ENCODE measurements at regions not wholly inside any gene's neighbourhood (a gene's known extent, or its start where the extent isn't known, plus 50 kb on each side); places are given as distances from the start of the nearest gene placed in this dataset.

DNA sequence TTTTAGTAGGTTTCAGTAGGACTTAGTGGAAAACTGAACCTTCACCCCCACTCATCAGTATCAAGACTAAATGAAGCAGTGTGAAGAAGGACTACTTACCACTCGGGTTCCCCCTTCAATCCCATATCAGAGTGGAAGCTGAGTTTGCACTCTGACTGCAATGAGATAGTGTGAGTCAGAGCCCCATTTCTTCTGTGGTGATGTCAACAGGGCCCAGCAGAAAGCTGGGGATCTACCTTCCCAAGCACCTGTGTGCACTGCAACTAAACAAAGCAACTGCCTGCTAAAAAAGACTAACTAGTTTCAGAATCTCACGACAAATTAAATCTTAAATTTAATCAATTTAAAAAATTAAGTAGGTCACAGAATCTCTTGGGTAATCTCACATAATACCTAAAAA lies 1837.0 kb upstream of the PCDH7 start:
- no peak for TF ChIP-seq POLR2A (IDR thresholded peaks at IDR 0.05)
- TF ChIP-seq, protein P1, sequence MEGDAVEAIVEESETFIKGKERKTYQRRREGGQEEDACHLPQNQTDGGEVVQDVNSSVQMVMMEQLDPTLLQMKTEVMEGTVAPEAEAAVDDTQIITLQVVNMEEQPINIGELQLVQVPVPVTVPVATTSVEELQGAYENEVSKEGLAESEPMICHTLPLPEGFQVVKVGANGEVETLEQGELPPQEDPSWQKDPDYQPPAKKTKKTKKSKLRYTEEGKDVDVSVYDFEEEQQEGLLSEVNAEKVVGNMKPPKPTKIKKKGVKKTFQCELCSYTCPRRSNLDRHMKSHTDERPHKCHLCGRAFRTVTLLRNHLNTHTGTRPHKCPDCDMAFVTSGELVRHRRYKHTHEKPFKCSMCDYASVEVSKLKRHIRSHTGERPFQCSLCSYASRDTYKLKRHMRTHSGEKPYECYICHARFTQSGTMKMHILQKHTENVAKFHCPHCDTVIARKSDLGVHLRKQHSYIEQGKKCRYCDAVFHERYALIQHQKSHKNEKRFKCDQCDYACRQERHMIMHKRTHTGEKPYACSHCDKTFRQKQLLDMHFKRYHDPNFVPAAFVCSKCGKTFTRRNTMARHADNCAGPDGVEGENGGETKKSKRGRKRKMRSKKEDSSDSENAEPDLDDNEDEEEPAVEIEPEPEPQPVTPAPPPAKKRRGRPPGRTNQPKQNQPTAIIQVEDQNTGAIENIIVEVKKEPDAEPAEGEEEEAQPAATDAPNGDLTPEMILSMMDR (IDR thresholded peaks at IDR 0.05), result no peak
- H3K27ac ChIP-seq, result no peak overlapping the region
- peaks cover 0 to 6% of the 10 kb centered on the region in 2 donors for H3K27me3 ChIP-seq
- 39 to 52% methylated on average over 2 of the region's 2 CpGs for WGBS, 2 donors
- intact Hi-C loops (cut with DNase I), result no loop called here
- H3K36me3 ChIP-seq (replicated peaks in 1 of 2; ENCODE audit: insufficient read depth in 1 of 2, low read depth in 2 of 2), result no peaks in the 10 kb centered on the region
- H3K4me1 ChIP-seq, result no peaks in the 10 kb centered on the region
- no peak overlapping the region for H3K4me3 ChIP-seq
- ATAC-seq (no peak), DNase-seq (no peak)
- H3K9me3 ChIP-seq, result no peaks in the 10 kb centered on the region

- TF ChIP-seq, protein P1 (IDR thresholded peaks at IDR 0.05), result no peak
- Histone ChIP-seq H3K4me1 (no peaks in the 10 kb centered on the region), H3K9me3 (no peaks in the 10 kb centered on the region), H3K27me3 (no peaks in the 10 kb centered on the region), H3K4me3 (no peak overlapping the region), H3K36me3 (replicated peaks in 1 of 2; ENCODE audit: insufficient read depth in 1 of 2, low read depth in 2 of 2) (no peaks in the 10 kb centered on the region), H3K27ac (no peak overlapping the region)
- WGBS, 2 donors, result 43 to 44% methylated on average over 4 of the region's 4 CpGs
- intact Hi-C loops (cut with DNase I), result no loop called here
- no peak for ATAC-seq
- DNase-seq, result no peak
These were observed 1833.2 kb upstream of the PCDH7 start for GRCh38 chr4:28886934-28887333.

GRCh38 chr4:28890949-28891775 lies 1829.0 kb upstream of the PCDH7 start:
- Histone ChIP-seq H3K36me3 (replicated peaks in 1 of 2; ENCODE audit: insufficient read depth in 1 of 2, low read depth in 2 of 2) (no peaks in the 10 kb centered on the region), H3K27me3 (no peaks in the 10 kb centered on the region), H3K27ac (no peak overlapping the region), H3K4me1 (no peaks in the 10 kb centered on the region), H3K9me3 (no peaks in the 10 kb centered on the region), H3K4me3 (no peak overlapping the region)
- 43 to 48% methylated on average over 3 of the region's 3 CpGs for WGBS, 2 donors
- DNase-seq (no peak), ATAC-seq (no peak)
- intact Hi-C loops (cut with DNase I), result no loop called here
- TF ChIP-seq POLR2A (IDR thresholded peaks at IDR 0.05), result no peak
- TF ChIP-seq, protein P1 (IDR thresholded peaks at IDR 0.05), result no peak

- DNase-seq (no peak), ATAC-seq (no peak)
- Histone ChIP-seq H3K27ac (no peak overlapping the region), H3K4me3 (no peak overlapping the region), H3K9me3 (no peaks in the 10 kb centered on the region), H3K27me3 (no peaks in the 10 kb centered on the region), H3K4me1 (no peaks in the 10 kb centered on the region), H3K36me3 (replicated peaks in 1 of 2; ENCODE audit: insufficient read depth in 1 of 2, low read depth in 2 of 2) (no peaks in the 10 kb centered on the region)
- 45 to 55% methylated on average over 1 of the region's 1 CpG for WGBS, 2 donors
- intact Hi-C loops (cut with DNase I), result no loop called here
- TF ChIP-seq, protein P1 (IDR thresholded peaks at IDR 0.05), result no peak
These were observed 1806.7 kb upstream of the PCDH7 start for GRCh38 chr4:28913466-28913865.

DNA sequence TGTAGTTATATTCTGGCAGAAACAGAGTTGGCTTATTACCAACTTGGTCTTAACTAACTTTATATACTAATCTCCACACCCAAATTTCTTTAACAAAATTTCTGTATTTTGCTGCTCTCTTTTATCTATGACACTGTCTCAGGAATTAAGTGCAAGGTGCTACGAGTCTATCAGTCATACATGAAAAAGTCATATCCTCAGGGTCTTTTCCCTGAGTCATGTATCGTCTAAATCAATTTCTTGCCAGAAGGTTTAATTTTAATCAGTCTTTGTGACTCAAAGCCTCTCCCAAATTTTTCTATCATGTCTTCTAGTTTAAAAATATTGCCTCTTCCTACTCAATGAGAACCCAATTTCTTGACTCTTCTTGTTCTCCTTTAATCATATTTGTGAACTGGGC lies 1803.6 kb upstream of the PCDH7 start:
- Histone ChIP-seq H3K4me1 (no peaks in the 10 kb centered on the region), H3K4me3 (no peak overlapping the region), H3K27me3 (no peaks in the 10 kb centered on the region), H3K27ac (no peak overlapping the region), H3K36me3 (replicated peaks in 1 of 2; ENCODE audit: insufficient read depth in 1 of 2, low read depth in 2 of 2) (no peaks in the 10 kb centered on the region), H3K9me3 (no peaks in the 10 kb centered on the region)
- intact Hi-C loops (cut with DNase I), result no loop called here
- ATAC-seq (no peak), DNase-seq (no peak)
- WGBS, 2 donors, result 56 to 67% methylated on average over 2 of the region's 2 CpGs
- TF ChIP-seq POLR2A (IDR thresholded peaks at IDR 0.05), result no peak
- TF ChIP-seq, protein P1 (IDR thresholded peaks at IDR 0.05), result no peak

Measured in body of pancreas (tissue), 4 donors.